Ascending aorta (tissue), 2 donors: ENCODE measurements at regions not wholly inside any gene's neighbourhood (a gene's known extent, or its start where the extent isn't known, plus 50 kb on each side); places are given as distances from the start of the nearest gene placed in this dataset.

Experiments
- DNase-seq, 2 donors: peaks; one replicate each; pipeline ENCODE4 v3.0.0-alpha.2; 2019; ENCODE audit warnings: low spot score in 2 of 2
- H3K27ac ChIP-seq, 2 donors: fragments of 200-600 bp; sonication (generic); one replicate each; pipeline ENCODE4 v1.5.1; 2016 to 2017; ENCODE audit warnings: mild to moderate bottlenecking in 1 of 2
- H3K27me3 ChIP-seq: fragments of 200-600 bp; sonication (generic); one replicate; pipeline ENCODE4 v1.5.1; 2017
- H3K36me3 ChIP-seq, 2 donors: fragments of 200-600 bp; sonication (generic); one replicate each; pipeline ENCODE4 v1.5.1; 2016
- H3K4me1 ChIP-seq, 2 donors: fragments of 200-600 bp; sonication (generic); one replicate each; pipeline ENCODE4 v1.5.1; 2016 to 2017; ENCODE audit warnings: mild to moderate bottlenecking in 1 of 2
- H3K4me3 ChIP-seq, 2 donors: fragments of 200-600 bp; sonication (generic); one replicate each; pipeline ENCODE4 v1.5.1; 2016 to 2017; ENCODE audit warnings: mild to moderate bottlenecking in 1 of 2
- H3K9me3 ChIP-seq, 2 donors: fragments of 200-600 bp; sonication (generic); one replicate each; pipeline ENCODE4 v1.5.1; 2016
- CTCF ChIP-seq, 3 experiments: fragments of 200-600 bp in 2 of 3; fragments of 450-650 bp in 1 of 3; sonication (generic) in 2 of 3; IDR thresholded peaks; one replicate each; pipeline ENCODE4 v1.5.1; 2016 to 2019; ENCODE audit warnings: antibody characterized with exemption in 3 of 3, mild to moderate bottlenecking in 1 of 3, moderate library complexity in 1 of 3
- intact Hi-C: fragments of 100-400 bp; cut with DNase I; formaldehyde crosslinking; loops from one replicate; pipeline ENCODE4 v1.15.1; 2023

- H3K27ac ChIP-seq = no peak overlapping the region
- intact Hi-C loops = no loop called here
- no peaks in the 10 kb centered on the region for H3K27me3 ChIP-seq
- no peak for TF ChIP-seq CTCF (IDR thresholded peaks at IDR 0.05)
- no peaks in the 10 kb centered on the region for H3K36me3 ChIP-seq
- no peak for DNase-seq
- no peak overlapping the region for H3K4me3 ChIP-seq
- no peaks in the 10 kb centered on the region for H3K4me1 ChIP-seq
- H3K9me3 ChIP-seq = no peaks in the 10 kb centered on the region
Observed at GRCh38 chr13:111850458-111850857, 216.5 kb upstream of the SOX1 start.

GRCh38 chr13:111850976-111851375 is 216.0 kb upstream of the SOX1 start:
- H3K36me3 ChIP-seq = no peaks in the 10 kb centered on the region
- TF ChIP-seq CTCF (IDR thresholded peaks at IDR 0.05) = no peak
- no peak overlapping the region for H3K27ac ChIP-seq
- no peaks in the 10 kb centered on the region for H3K27me3 ChIP-seq
- no peak overlapping the region for H3K4me3 ChIP-seq
- no peak for DNase-seq
- no peaks in the 10 kb centered on the region for H3K9me3 ChIP-seq
- intact Hi-C loops = no loop called here
- H3K4me1 ChIP-seq = no peaks in the 10 kb centered on the region

- Histone ChIP-seq H3K4me1 (no peaks in the 10 kb centered on the region), H3K9me3 (no peaks in the 10 kb centered on the region), H3K4me3 (no peak overlapping the region), H3K27ac (no peak overlapping the region), H3K27me3 (no peaks in the 10 kb centered on the region), H3K36me3 (no peaks in the 10 kb centered on the region)
- intact Hi-C loops = no loop called here
- no peak for TF ChIP-seq CTCF (IDR thresholded peaks at IDR 0.05)
- no peak for DNase-seq
Observed at GRCh38 chr13:111852725-111853518, 214.0 kb upstream of the SOX1 start.

- intact Hi-C loops = no loop called here
- no peak for DNase-seq
- H3K9me3 ChIP-seq = no peaks in the 10 kb centered on the region
- no peak for TF ChIP-seq CTCF (IDR thresholded peaks at IDR 0.05)
- H3K4me3 ChIP-seq = no peak overlapping the region
- no peaks in the 10 kb centered on the region for H3K36me3 ChIP-seq
- no peak overlapping the region for H3K27ac ChIP-seq
- no peaks in the 10 kb centered on the region for H3K4me1 ChIP-seq
- H3K27me3 ChIP-seq = no peaks in the 10 kb centered on the region
Observed at GRCh38 chr13:111853721-111854120, 213.2 kb upstream of the SOX1 start.

- H3K36me3 ChIP-seq = no peaks in the 10 kb centered on the region
- no peak overlapping the region for H3K27ac ChIP-seq
- no peaks in the 10 kb centered on the region for H3K4me1 ChIP-seq
- intact Hi-C loops = no loop called here
- no peak overlapping the region for H3K4me3 ChIP-seq
- no peak for TF ChIP-seq CTCF (IDR thresholded peaks at IDR 0.05)
- DNase-seq = no peak
- H3K27me3 ChIP-seq = no peaks in the 10 kb centered on the region
- H3K9me3 ChIP-seq = no peaks in the 10 kb centered on the region
Observed at GRCh38 chr13:111854403-111854802, 212.5 kb upstream of the SOX1 start.
